ENCODE measurements at regions not wholly inside any gene's neighbourhood (a gene's known extent, or its start where the extent isn't known, plus 50 kb on each side); places are given as distances from the start of the nearest gene placed in this dataset.
A peak's percentile ranks its signal among the peaks of the same experiment; 100 is the strongest.

DNA sequence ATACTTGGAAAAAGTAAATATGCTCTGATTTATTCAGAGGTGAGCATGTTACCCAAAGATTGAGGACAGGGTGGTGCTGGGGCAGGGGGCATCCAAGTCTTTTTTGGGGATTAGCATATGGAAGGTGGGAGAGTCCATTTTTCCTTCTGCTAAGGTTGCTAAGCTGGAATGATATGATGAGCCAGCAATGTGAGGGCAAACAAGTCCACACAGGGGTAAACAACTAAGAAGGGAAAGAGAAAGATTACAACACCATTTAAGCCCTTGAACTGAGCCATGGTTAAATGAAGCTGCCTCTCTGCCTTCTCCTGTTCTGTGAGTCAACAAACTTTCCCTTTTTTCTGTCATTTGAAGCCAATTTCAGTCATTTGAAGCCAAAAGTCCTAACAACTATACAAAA, 89.0 kb downstream of the RPL22L1 start:
- DNase-seq (ENCODE audit: low spot score): peak; percentile 17

GRCh38 chr3:170780471-170780870, 89.5 kb downstream of the RPL22L1 start:
- DNase-seq (ENCODE audit: low spot score): no peak

DNA sequence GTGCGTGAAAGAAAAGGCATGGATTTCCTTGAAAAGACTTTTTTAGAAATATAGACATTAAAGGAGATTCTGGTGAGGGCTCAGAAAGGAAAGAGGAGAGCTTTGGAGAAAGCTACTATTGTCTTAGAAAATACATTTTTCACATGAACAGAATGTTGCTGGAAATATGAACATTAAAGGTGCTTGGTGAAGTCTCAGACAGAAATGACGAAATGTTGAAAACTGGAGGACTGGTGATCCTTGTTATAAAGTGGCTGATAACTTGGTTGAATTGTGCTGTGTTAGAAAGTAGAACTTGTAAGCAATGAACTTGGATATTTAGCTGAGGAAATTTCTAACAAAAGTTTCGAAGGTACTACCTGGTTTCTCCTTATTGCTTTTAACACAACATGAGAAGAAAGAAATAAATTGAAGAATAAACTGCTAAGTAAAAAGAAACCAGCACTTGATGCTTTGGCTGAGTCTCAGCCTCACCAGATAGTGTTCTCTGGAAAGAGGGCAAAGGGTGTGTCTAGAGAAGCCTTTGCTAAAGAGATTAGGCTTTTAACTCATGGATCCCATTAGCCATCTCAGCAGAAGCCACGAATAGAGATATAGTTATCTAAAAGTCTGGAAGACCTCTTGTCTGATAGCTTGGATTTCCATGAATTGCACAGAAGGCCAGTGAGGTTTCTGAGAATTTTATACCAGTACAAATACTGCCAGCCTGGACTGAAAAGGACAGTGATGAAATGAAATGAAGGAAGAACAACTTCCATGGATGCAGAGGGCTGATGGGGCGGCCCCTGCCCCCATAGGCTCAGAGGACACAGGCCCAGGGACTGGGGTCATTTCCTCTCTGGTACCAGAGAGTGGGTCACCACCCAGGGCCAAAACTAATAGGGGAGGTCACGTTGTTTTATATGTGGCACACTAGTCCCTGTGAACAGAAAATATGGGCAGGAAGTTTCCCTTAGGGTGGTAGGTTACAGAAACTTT, 91.5 kb downstream of the RPL22L1 start:
- no peak for DNase-seq (ENCODE audit: low spot score)

- no peak for DNase-seq (ENCODE audit: low spot score)
Measured at GRCh38 chr3:170777564-170777926, 92.5 kb downstream of the RPL22L1 start.

DNA sequence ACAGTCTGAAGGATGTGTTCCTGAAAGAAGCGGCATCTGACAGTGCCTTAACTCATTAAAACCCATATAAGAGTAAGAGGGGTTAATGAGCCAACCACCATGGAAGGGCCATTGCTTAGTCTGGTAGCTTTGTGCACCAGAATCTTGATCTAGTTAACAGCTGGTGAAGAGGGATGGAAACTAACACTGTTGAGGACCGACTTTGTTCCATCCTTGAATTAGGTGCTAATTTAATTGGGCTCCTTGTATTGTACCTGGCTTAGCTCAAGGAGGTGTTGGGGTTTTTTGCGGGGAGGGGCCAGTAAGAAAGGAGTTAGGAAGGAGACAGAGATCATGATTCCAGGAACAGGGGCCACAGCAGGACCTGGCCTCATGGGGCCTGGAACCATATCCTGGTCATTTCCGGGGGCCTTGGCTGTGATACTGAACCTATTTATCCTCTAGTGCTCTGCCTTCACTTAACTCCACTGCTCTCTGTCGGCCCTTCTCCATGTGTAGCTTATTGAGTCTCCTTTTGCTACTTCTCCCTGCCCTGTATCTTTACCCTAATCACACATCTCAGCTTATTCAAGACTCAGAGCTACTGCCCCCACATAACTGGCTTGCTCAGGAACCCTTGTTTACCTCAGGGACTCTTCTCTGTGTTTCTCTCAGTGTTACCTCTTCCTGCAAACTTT, 93.0 kb downstream of the RPL22L1 start:
- no peak for DNase-seq (ENCODE audit: low spot score)

- no peak for DNase-seq (ENCODE audit: low spot score)
Measured at GRCh38 chr3:170773682-170774425, 96.1 kb downstream of the RPL22L1 start.

GRCh38 chr3:170772175-170772574, 97.8 kb downstream of the RPL22L1 start:
- DNase-seq (ENCODE audit: low spot score): no peak

- DNase-seq (ENCODE audit: low spot score): peak; percentile 42
Measured at GRCh38 chr3:170768334-170768801, 101.6 kb downstream of the RPL22L1 start.

DNA sequence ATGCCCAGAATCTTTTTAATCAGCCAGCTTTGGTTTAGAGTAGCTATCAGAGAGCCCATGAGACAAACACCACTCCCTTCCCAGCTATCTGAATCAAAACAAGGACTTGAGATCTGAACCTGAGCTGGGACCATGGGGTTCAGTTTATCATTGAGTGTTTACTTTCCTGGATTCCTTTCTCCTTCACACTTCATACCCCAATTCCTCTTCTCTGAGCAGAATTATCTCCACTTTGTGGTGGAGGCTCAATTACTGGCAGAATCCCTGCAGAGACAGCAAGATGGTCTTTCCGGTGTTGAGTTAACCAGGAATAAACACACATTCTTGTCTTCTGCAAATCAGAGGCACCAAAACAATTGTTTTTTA, 102.4 kb downstream of the RPL22L1 start:
- DNase-seq (ENCODE audit: low spot score): no peak

DNA sequence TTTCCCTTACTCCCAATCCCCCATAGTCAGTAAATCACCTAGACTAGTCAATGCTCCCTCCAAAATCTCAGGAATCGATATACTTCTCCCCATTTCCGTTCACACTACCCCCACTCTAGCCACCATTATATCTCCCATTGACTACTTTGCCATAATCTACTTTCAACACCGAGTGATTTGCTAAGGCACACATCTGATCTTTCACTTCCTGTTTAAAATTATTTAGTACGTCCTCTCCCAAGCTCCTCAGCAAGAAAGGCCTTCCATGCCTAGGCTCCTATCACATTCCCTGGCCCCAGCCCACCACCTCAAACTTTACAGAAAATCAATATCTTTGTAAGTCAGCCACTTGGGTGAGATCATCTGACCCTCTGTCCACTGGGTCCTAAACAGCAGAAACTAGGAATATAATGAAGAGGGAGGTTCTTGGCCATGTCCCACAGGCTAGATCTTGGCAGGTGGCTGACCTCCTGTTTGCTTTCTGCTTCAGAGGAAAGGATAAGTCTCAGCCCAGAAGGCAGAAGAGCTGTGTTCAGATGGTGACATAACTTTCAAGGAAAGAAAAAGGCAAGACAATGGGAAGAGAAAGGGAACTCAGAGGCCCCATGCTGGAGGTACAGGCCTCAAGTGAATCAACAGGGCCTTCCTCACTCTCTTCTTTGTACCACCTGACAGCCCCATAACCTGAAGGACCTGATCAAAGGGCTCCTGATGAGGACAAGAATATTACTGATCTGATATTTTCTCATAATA, 103.0 kb downstream of the RPL22L1 start:
- DNase-seq (ENCODE audit: low spot score): no peak

DNA sequence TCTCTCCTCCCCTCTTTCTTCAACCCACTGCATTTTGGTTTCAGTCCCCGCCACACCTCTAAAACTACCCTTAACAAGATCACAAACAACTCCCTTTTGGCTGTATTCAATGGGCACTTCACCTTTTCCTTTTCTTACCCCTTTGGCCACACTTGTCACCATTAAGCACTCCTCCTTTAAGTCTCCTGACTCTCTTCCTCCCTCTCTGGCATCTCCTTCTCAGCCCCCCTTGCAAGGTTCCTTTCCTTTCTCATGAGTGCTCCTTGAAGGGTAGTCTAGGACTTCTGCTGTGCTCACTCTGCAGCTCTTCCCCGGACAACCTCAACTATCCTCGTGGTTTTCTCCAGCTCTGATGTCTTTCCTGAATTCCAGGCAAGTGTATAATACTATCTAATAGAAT, 103.7 kb downstream of the RPL22L1 start:
- no peak for DNase-seq (ENCODE audit: low spot score)

DNA sequence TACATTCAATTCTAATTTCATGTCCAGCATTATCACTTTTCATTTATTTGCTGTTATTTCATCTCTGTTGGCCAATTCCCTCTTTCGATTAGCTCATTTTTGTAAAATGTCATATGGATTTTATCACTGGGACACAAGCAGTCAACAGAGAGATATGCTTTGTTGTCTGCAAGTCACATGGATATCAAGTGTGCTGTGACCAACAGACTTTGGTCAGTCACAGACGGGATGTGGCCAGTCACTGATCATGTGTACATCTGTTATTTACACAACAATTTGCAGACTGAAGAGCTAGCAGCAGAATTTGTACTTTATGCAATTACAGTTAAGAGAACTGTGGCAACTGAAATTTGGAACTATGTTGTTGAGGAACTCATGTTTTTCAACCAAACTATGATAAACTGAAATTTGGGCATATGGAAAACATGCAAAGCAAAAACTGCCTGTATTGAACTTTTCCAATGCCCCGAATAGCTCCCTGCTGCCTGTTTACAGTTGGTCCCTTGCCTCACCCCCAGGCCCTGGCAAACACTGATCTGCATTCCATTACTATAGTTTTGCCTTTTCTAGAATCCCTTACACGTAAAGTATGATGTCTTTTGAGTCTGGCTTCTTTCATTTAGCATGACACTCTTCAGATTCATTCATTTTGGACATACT, 104.4 kb downstream of the RPL22L1 start:
- DNase-seq (ENCODE audit: low spot score): peak; percentile 36

GRCh38 chr3:170764017-170764416, 106.0 kb downstream of the RPL22L1 start:
- no peak for DNase-seq (ENCODE audit: low spot score)

DNA sequence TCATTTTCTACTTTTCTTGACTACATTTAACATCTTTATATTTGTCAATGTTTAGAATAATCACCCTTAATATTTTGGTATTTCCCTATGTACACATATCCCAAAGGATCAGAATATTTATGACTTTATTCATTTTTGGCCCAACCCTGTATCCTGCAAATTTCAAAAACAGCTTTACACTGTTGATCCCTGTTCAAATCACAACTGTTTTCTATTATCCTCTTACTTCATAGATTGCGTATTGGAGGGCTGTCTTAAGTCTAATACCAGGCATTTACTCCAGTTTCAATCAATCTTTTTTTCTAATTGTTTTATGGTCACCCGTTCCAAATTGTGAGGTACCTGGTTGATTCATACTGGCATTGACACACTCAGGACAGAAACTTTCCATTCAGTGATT, 107.9 kb downstream of the RPL22L1 start:
- DNase-seq (ENCODE audit: low spot score): no peak

GRCh38 chr3:170761103-170761502, 108.9 kb downstream of the RPL22L1 start:
- DNase-seq (ENCODE audit: low spot score): no peak

- DNase-seq (ENCODE audit: low spot score): peak; percentile 39
Measured at GRCh38 chr3:170760174-170760526, 109.8 kb downstream of the RPL22L1 start.

- no peak for DNase-seq (ENCODE audit: low spot score)
Measured at GRCh38 chr3:170759511-170760173, 110.4 kb downstream of the RPL22L1 start.

GRCh38 chr3:170757038-170757437, 113.0 kb downstream of the RPL22L1 start:
- DNase-seq (ENCODE audit: low spot score): no peak

DNA sequence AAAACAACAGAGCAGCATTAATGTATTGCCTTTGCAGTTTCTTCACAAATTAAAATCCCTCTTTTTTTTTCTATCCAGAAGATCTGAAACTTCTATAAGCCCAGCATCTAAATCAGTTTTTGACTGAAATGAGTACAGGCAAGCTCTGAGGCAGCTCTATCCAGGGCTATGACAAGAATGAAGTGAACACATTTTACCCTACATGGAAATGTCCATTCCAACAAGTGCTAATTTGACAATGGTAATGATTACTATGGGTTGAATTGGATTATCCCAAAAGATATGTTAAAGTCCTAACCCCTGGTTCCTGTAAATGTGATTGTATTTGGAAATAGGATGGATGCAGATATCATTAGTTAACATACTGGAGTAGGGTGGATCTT, 115.7 kb downstream of the RPL22L1 start:
- no peak for DNase-seq (ENCODE audit: low spot score)

- DNase-seq (ENCODE audit: low spot score): no peak
Measured at GRCh38 chr3:170753421-170754310, 116.3 kb downstream of the RPL22L1 start.
